ENCODE measurements at regions not wholly inside any gene's neighbourhood (a gene's known extent, or its start where the extent isn't known, plus 50 kb on each side); places are given as distances from the start of the nearest gene placed in this dataset.
A peak's percentile ranks its signal among the peaks of the same experiment; 100 is the strongest.
"Not testable (repeated sequence)": the region's sequence is repeated elsewhere in the genome, so short reads cannot be mapped to it uniquely, and the experiment has no call there.

GRCh38 chr13:54082309-54082708 is 1053.7 kb downstream of the OLFM4 start:
- not testable (repeated sequence) for H3K27me3 ChIP-seq (ENCODE audit: insufficient read depth, low read length); H3K4me1 ChIP-seq (ENCODE audit: insufficient read depth, low read length); H3K36me3 ChIP-seq (ENCODE audit: insufficient read depth, low read length); H3K9ac ChIP-seq (ENCODE audit: low read depth, low read length); H3K9me3 ChIP-seq (ENCODE audit: insufficient read depth, low read depth, low read length); H3K27ac ChIP-seq (ENCODE audit: low read depth, low read length); H3K4me3 ChIP-seq (ENCODE audit: low read length)
- WGBS: 99% methylated on average over 8 of the region's 11 CpGs

- Histone ChIP-seq H3K9me3 (ENCODE audit: insufficient read depth, low read depth, low read length) (peaks cover 7% of the 10 kb centered on the region; the same call in 1 of the 2 replicates), H3K27me3 (ENCODE audit: insufficient read depth, low read length) (no peaks in the 10 kb centered on the region), H3K4me3 (ENCODE audit: low read length) (no peak overlapping the region), H3K36me3 (ENCODE audit: insufficient read depth, low read length) (no peaks in the 10 kb centered on the region), H3K27ac (ENCODE audit: low read depth, low read length) (no peak overlapping the region), H3K4me1 (ENCODE audit: insufficient read depth, low read length) (no peaks in the 10 kb centered on the region), H3K9ac (ENCODE audit: low read depth, low read length) (no peak overlapping the region)
- WGBS: 92% methylated on average over 1 of the region's 1 CpG
These were observed 1063.3 kb downstream of the OLFM4 start for GRCh38 chr13:54091884-54092283.

DNA sequence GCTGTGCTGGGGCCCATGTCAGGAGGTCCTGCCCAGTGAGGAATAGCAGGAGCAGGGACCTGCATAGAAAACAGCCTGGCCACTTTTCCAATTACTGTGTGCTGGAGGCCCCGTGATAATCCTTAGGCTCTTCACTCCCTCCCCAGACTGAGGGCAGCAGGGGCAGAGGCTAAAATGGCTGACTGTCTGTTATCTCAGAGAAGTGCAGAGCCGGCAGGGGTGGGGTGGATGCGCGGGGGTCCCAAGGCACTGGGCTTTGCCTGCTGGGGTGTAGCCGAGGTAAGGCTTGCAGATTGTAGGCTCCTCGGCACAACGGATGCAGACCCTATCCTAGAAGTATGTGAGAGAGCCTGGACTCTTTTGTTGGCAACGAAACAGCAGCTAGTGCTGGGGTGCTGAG is 1064.1 kb downstream of the OLFM4 start:
- Histone ChIP-seq H3K9ac (ENCODE audit: low read depth, low read length) (no peak overlapping the region), H3K4me1 (ENCODE audit: insufficient read depth, low read length) (no peaks in the 10 kb centered on the region), H3K9me3 (ENCODE audit: insufficient read depth, low read depth, low read length) (peaks cover 7% of the 10 kb centered on the region; the same call in 1 of the 2 replicates), H3K36me3 (ENCODE audit: insufficient read depth, low read length) (no peaks in the 10 kb centered on the region), H3K27me3 (ENCODE audit: insufficient read depth, low read length) (no peaks in the 10 kb centered on the region), H3K4me3 (ENCODE audit: low read length) (no peak overlapping the region), H3K27ac (ENCODE audit: low read depth, low read length) (no peak overlapping the region)
- WGBS: 95% methylated on average over 8 of the region's 8 CpGs

- Histone ChIP-seq H3K4me3 (ENCODE audit: low read length) (no peak overlapping the region), H3K27ac (ENCODE audit: low read depth, low read length) (no peak overlapping the region), H3K4me1 (ENCODE audit: insufficient read depth, low read length) (0 out of 2 replicates have a peak, but pooled peaks cover 5% of the 10 kb centered on the region), H3K9me3 (ENCODE audit: insufficient read depth, low read depth, low read length) (no peaks in the 10 kb centered on the region), H3K36me3 (ENCODE audit: insufficient read depth, low read length) (peaks cover 5% of the 10 kb centered on the region; the same call in 1 of the 2 replicates), H3K27me3 (ENCODE audit: insufficient read depth, low read length) (no peaks in the 10 kb centered on the region), H3K9ac (ENCODE audit: low read depth, low read length) (no peak overlapping the region)
These were observed 1082.0 kb downstream of the OLFM4 start for GRCh38 chr13:54110597-54110996.

- Histone ChIP-seq H3K4me1 (ENCODE audit: insufficient read depth, low read length) (peaks cover 7% of the 10 kb centered on the region; the same call in 1 of the 2 replicates), H3K27me3 (ENCODE audit: insufficient read depth, low read length) (no peaks in the 10 kb centered on the region), H3K9me3 (ENCODE audit: insufficient read depth, low read depth, low read length) (no peaks in the 10 kb centered on the region), H3K9ac (ENCODE audit: low read depth, low read length) (no peak overlapping the region), H3K27ac (ENCODE audit: low read depth, low read length) (no peak overlapping the region), H3K36me3 (ENCODE audit: insufficient read depth, low read length) (peaks cover 77% of the 10 kb centered on the region), H3K4me3 (ENCODE audit: low read length) (no peak overlapping the region)
- 96% methylated on average over 2 of the region's 3 CpGs for WGBS
These were observed 1096.1 kb downstream of the OLFM4 start for GRCh38 chr13:54124700-54125099.

- H3K9ac ChIP-seq (ENCODE audit: low read depth, low read length): peak overlapping the region; percentile 77; the same call in 1 of the 2 replicates
- peak overlapping the region; percentile 63 for H3K4me3 ChIP-seq (ENCODE audit: low read length)
- 59% methylated on average over 9 of the region's 9 CpGs for WGBS
- peaks cover 34% of the 10 kb centered on the region for H3K36me3 ChIP-seq (ENCODE audit: insufficient read depth, low read length)
- peaks cover 22% of the 10 kb centered on the region for H3K4me1 ChIP-seq (ENCODE audit: insufficient read depth, low read length)
- not testable (repeated sequence) for H3K27ac ChIP-seq (ENCODE audit: low read depth, low read length); H3K27me3 ChIP-seq (ENCODE audit: insufficient read depth, low read length); H3K9me3 ChIP-seq (ENCODE audit: insufficient read depth, low read depth, low read length)
These were observed 1102.3 kb downstream of the OLFM4 start for GRCh38 chr13:54130931-54131330.

DNA sequence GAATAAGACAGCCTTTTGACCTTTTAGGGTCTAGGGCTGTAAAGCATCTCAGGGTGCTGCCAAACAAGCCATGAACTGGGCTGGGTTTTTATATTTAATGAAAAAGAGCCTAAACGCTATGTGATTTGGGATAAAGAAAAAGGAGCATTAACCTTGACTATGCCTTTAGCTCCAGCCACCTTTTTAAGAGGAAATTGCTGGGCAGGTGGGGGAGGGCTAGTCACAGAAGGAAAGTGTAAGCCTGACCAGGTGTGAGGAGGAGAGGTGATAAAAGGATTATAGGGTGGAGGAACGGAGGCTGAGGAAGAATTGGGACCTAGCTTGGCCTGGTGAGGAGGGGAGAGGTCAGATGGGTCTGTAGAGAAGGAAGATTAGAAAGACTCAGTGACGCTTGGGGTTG is 1102.8 kb downstream of the OLFM4 start:
- Histone ChIP-seq H3K4me3 (ENCODE audit: low read length) (peak overlapping the region; percentile 63), H3K36me3 (ENCODE audit: insufficient read depth, low read length) (peaks cover 29% of the 10 kb centered on the region), H3K27ac (ENCODE audit: low read depth, low read length) (peak overlapping the region; percentile 3; the same call in 1 of the 2 replicates), H3K4me1 (ENCODE audit: insufficient read depth, low read length) (peaks cover 22% of the 10 kb centered on the region), H3K9ac (ENCODE audit: low read depth, low read length) (peak overlapping the region; percentile 77; the same call in 1 of the 2 replicates)
- 44% methylated on average over 3 of the region's 3 CpGs for WGBS
- H3K9me3 ChIP-seq (ENCODE audit: insufficient read depth, low read depth, low read length); H3K27me3 ChIP-seq (ENCODE audit: insufficient read depth, low read length): not testable (repeated sequence)

GRCh38 chr13:54132127-54132526 is 1103.5 kb downstream of the OLFM4 start:
- H3K27me3 ChIP-seq (ENCODE audit: insufficient read depth, low read length); H3K9me3 ChIP-seq (ENCODE audit: insufficient read depth, low read depth, low read length): not testable (repeated sequence)
- H3K36me3 ChIP-seq (ENCODE audit: insufficient read depth, low read length): peaks cover 22% of the 10 kb centered on the region; the same call in 1 of the 2 replicates
- H3K4me1 ChIP-seq (ENCODE audit: insufficient read depth, low read length): peaks cover 17% of the 10 kb centered on the region
- H3K27ac ChIP-seq (ENCODE audit: low read depth, low read length): peak overlapping the region; percentile 83; the same call in 1 of the 2 replicates
- peak overlapping the region; percentile 63 for H3K4me3 ChIP-seq (ENCODE audit: low read length)
- WGBS: 39% methylated on average over 12 of the region's 12 CpGs
- H3K9ac ChIP-seq (ENCODE audit: low read depth, low read length): peak overlapping the region; percentile 77

- not testable (repeated sequence) for H3K27me3 ChIP-seq (ENCODE audit: insufficient read depth, low read length); H3K9me3 ChIP-seq (ENCODE audit: insufficient read depth, low read depth, low read length)
- Histone ChIP-seq H3K27ac (ENCODE audit: low read depth, low read length) (peak overlapping the region; percentile 83; the same call in 1 of the 2 replicates), H3K4me3 (ENCODE audit: low read length) (peak overlapping the region; percentile 63), H3K4me1 (ENCODE audit: insufficient read depth, low read length) (peaks cover 15% of the 10 kb centered on the region), H3K9ac (ENCODE audit: low read depth, low read length) (peak overlapping the region; percentile 77), H3K36me3 (ENCODE audit: insufficient read depth, low read length) (peaks cover 21% of the 10 kb centered on the region; the same call in 1 of the 2 replicates)
- WGBS: 29% methylated on average over 9 of the region's 9 CpGs
These were observed 1104.1 kb downstream of the OLFM4 start for GRCh38 chr13:54132720-54133119.

DNA sequence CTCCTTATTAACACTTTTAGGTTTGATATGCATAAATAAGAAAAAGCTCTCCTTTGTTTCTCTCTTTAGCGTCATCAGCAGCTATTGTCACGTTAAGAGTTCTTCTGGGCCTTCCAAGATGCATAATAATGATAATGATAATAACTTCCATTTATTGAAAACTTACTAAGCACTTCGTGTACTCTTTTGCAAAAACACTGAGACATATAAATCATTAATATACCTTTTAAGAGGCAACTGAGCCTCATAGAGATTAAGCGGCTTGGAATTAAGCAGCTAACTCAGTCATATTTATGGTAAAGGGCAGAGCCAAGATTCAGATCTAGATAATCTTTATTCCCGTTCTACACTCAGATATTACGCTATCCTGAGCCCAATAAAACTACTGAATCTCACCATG is 1105.1 kb downstream of the OLFM4 start:
- peaks cover 16% of the 10 kb centered on the region; the same call in 1 of the 2 replicates for H3K36me3 ChIP-seq (ENCODE audit: insufficient read depth, low read length)
- H3K27me3 ChIP-seq (ENCODE audit: insufficient read depth, low read length): no peaks in the 10 kb centered on the region
- H3K9ac ChIP-seq (ENCODE audit: low read depth, low read length): no peak overlapping the region
- H3K9me3 ChIP-seq (ENCODE audit: insufficient read depth, low read depth, low read length): no peaks in the 10 kb centered on the region
- H3K4me3 ChIP-seq (ENCODE audit: low read length): no peak overlapping the region
- peaks cover 15% of the 10 kb centered on the region for H3K4me1 ChIP-seq (ENCODE audit: insufficient read depth, low read length)
- WGBS: 74% methylated on average over 4 of the region's 6 CpGs
- peak overlapping the region; percentile 65 for H3K27ac ChIP-seq (ENCODE audit: low read depth, low read length)

DNA sequence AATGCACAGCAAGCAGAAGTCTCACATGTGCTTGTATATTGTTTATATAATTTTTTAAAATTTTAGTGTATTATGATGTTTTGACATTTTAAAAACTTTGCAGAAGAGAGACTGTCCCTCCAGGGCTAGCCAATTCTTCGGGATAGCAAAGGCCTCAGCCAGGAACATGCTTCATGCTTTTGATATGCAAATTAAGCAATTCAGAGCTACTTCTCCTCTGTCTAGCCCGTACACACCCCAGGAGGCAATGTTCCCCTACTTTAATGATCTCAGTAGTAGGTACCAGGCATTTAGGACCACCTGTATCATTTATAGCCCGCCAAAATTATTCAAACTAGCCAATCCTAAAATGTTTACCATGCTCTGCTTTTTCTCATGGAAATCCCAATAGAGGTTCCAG is 1116.2 kb downstream of the OLFM4 start:
- Histone ChIP-seq H3K4me3 (ENCODE audit: low read length) (no peak overlapping the region), H3K9ac (ENCODE audit: low read depth, low read length) (no peak overlapping the region), H3K36me3 (ENCODE audit: insufficient read depth, low read length) (no peaks in the 10 kb centered on the region), H3K27ac (ENCODE audit: low read depth, low read length) (no peak overlapping the region), H3K4me1 (ENCODE audit: insufficient read depth, low read length) (peaks cover 23% of the 10 kb centered on the region), H3K27me3 (ENCODE audit: insufficient read depth, low read length) (no peaks in the 10 kb centered on the region), H3K9me3 (ENCODE audit: insufficient read depth, low read depth, low read length) (no peaks in the 10 kb centered on the region)
- WGBS: 56% methylated on average over 3 of the region's 3 CpGs

GRCh38 chr13:54150851-54151250 is 1122.2 kb downstream of the OLFM4 start:
- 92% methylated on average over 3 of the region's 3 CpGs for WGBS
- H3K27me3 ChIP-seq (ENCODE audit: insufficient read depth, low read length): no peaks in the 10 kb centered on the region
- H3K4me1 ChIP-seq (ENCODE audit: insufficient read depth, low read length): peaks cover 18% of the 10 kb centered on the region
- no peak overlapping the region for H3K4me3 ChIP-seq (ENCODE audit: low read length)
- no peaks in the 10 kb centered on the region for H3K9me3 ChIP-seq (ENCODE audit: insufficient read depth, low read depth, low read length)
- H3K27ac ChIP-seq (ENCODE audit: low read depth, low read length): no peak overlapping the region
- no peaks in the 10 kb centered on the region for H3K36me3 ChIP-seq (ENCODE audit: insufficient read depth, low read length)
- no peak overlapping the region for H3K9ac ChIP-seq (ENCODE audit: low read depth, low read length)
